Osteoblast (primary cell): ENCODE measurements at regions not wholly inside any gene's neighbourhood (a gene's known extent, or its start where the extent isn't known, plus 50 kb on each side); places are given as distances from the start of the nearest gene placed in this dataset.

Experiments used
- DNase-seq: peaks from one replicate; pipeline ENCODE4 v3.0.0; 2011; ENCODE audit warnings: low spot score, mixed read lengths; ENCODE audit not compliant: insufficient read length; ENCODE audit errors: missing footprints
- H2AFZ ChIP-seq: 2 replicates; pipeline ENCODE4 v1.6.0; 2011; ENCODE audit warnings: mild to moderate bottlenecking, low read length
- H3K27ac ChIP-seq: 2 replicates; pipeline ENCODE4 v1.5.1; 2011; ENCODE audit warnings: mild to moderate bottlenecking, low read depth, low read length, moderate library complexity
- H3K27me3 ChIP-seq: 2 replicates; pipeline ENCODE4 v1.6.0; 2012; ENCODE audit warnings: mild to moderate bottlenecking, control low read depth, inconsistent platforms, low read length, moderate library complexity; ENCODE audit not compliant: insufficient read depth
- H3K36me3 ChIP-seq: 2 replicates; pipeline ENCODE4 v1.5.1; 2011; ENCODE audit warnings: mild to moderate bottlenecking, low read length, control low read depth, moderate library complexity; ENCODE audit not compliant: insufficient read depth
- H3K4me1 ChIP-seq: 2 replicates; pipeline ENCODE4 v1.5.1; 2011; ENCODE audit warnings: mild to moderate bottlenecking, low read length, control low read depth, moderate library complexity; ENCODE audit not compliant: insufficient read depth
- H3K4me2 ChIP-seq: 2 replicates; pipeline ENCODE4 v1.6.0; 2011; ENCODE audit warnings: mild to moderate bottlenecking, low read length; ENCODE audit not compliant: insufficient read depth
- H3K4me3 ChIP-seq: fragments of 200-600 bp; sonication (generic); 3 replicates; pipeline ENCODE4 v1.5.1; 2012; ENCODE audit warnings: mild to moderate bottlenecking, low read length, inconsistent platforms; ENCODE audit not compliant: insufficient read depth
- H3K79me2 ChIP-seq: 2 replicates; pipeline ENCODE4 v1.6.0; 2012; ENCODE audit warnings: mild to moderate bottlenecking, low read length, control low read depth, inconsistent platforms; ENCODE audit not compliant: insufficient read depth
- H3K9me3 ChIP-seq: 2 replicates; pipeline ENCODE4 v1.5.1; 2011; ENCODE audit warnings: low read depth, low read length, control low read depth
- H4K20me1 ChIP-seq: 2 replicates; pipeline ENCODE4 v1.6.0; 2012; ENCODE audit warnings: mild to moderate bottlenecking, low read length, control low read depth; ENCODE audit not compliant: insufficient read depth
- TF ChIP-seq, protein P1 (sequence below): IDR thresholded peaks from 2 replicates; pipeline ENCODE4 v1.5.1; 2011; ENCODE audit warnings: mild to moderate bottlenecking, low read depth, low read length, moderate library complexity; ENCODE audit errors: extremely low read depth

DNA sequence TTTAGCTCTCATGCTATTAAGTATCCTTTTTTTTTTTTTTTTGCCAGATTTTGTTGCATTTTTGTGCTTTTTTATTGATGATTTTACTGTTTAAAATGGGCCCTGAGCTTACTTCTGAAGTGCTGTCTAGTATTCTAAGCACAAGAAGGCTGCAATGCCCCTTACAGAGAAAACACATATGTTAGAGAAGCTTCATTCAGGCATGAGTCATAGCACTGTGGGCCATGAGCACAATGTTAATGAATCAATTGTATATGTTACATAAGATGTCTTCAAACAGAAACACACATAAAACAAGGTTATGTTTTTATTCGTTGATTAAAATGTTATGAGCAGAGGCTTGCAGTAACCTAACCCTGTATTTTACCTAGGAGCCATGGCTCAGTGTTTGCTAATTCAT, 117.8 kb upstream of the C11orf87 start:
- no peak overlapping the region for H3K4me2 ChIP-seq
- no peaks in the 10 kb centered on the region for H3K36me3 ChIP-seq
- no peaks in the 10 kb centered on the region for H3K27me3 ChIP-seq
- no peak overlapping the region for H3K27ac ChIP-seq
- DNase-seq: no peak
- H3K4me1 ChIP-seq: no peaks in the 10 kb centered on the region
- H3K4me3 ChIP-seq: no peak overlapping the region
- H4K20me1 ChIP-seq: no peaks in the 10 kb centered on the region
- no peaks in the 10 kb centered on the region for H3K79me2 ChIP-seq
- H3K9me3 ChIP-seq: no peaks in the 10 kb centered on the region
- H2AFZ ChIP-seq: no peak overlapping the region
- TF ChIP-seq, protein P1, sequence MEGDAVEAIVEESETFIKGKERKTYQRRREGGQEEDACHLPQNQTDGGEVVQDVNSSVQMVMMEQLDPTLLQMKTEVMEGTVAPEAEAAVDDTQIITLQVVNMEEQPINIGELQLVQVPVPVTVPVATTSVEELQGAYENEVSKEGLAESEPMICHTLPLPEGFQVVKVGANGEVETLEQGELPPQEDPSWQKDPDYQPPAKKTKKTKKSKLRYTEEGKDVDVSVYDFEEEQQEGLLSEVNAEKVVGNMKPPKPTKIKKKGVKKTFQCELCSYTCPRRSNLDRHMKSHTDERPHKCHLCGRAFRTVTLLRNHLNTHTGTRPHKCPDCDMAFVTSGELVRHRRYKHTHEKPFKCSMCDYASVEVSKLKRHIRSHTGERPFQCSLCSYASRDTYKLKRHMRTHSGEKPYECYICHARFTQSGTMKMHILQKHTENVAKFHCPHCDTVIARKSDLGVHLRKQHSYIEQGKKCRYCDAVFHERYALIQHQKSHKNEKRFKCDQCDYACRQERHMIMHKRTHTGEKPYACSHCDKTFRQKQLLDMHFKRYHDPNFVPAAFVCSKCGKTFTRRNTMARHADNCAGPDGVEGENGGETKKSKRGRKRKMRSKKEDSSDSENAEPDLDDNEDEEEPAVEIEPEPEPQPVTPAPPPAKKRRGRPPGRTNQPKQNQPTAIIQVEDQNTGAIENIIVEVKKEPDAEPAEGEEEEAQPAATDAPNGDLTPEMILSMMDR: no peak

DNA sequence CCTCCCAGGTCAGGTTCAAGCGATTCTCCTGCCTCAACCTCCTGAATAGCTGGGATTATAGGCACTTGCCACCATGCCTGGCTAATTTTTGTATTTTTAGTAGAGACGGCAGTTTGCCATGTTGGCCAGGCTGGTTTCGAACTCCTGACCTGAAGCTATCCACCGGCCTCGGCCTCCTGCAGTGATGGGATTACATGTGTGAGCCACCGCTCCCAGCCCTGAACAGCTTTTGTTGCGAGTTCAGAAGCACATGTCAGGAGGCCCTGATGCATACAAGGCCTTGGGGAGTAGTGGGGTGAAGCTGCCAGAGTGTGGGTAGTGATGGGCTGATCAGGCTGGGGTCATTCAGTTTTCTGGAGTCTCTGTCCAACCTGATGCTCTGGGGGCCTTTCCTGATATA, 117.0 kb upstream of the C11orf87 start:
- Histone ChIP-seq H3K4me2 (no peak overlapping the region), H3K27ac (no peak overlapping the region), H3K27me3 (no peaks in the 10 kb centered on the region), H3K36me3 (no peaks in the 10 kb centered on the region), H3K79me2 (no peaks in the 10 kb centered on the region), H3K9me3 (no peaks in the 10 kb centered on the region), H3K4me3 (no peak overlapping the region), H2AFZ (no peak overlapping the region), H4K20me1 (no peaks in the 10 kb centered on the region), H3K4me1 (no peaks in the 10 kb centered on the region)
- TF ChIP-seq, protein P1: no peak
- DNase-seq: no peak

GRCh38 chr11:109306322-109306721, 115.7 kb upstream of the C11orf87 start:
- H4K20me1 ChIP-seq: no peaks in the 10 kb centered on the region
- no peak overlapping the region for H3K4me2 ChIP-seq
- H3K79me2 ChIP-seq: no peaks in the 10 kb centered on the region
- no peaks in the 10 kb centered on the region for H3K9me3 ChIP-seq
- H3K27me3 ChIP-seq: no peaks in the 10 kb centered on the region
- H3K36me3 ChIP-seq: no peaks in the 10 kb centered on the region
- H3K4me1 ChIP-seq: no peaks in the 10 kb centered on the region
- no peak overlapping the region for H3K27ac ChIP-seq
- DNase-seq: no peak
- TF ChIP-seq, protein P1: no peak
- no peak overlapping the region for H3K4me3 ChIP-seq
- no peak overlapping the region for H2AFZ ChIP-seq

DNA sequence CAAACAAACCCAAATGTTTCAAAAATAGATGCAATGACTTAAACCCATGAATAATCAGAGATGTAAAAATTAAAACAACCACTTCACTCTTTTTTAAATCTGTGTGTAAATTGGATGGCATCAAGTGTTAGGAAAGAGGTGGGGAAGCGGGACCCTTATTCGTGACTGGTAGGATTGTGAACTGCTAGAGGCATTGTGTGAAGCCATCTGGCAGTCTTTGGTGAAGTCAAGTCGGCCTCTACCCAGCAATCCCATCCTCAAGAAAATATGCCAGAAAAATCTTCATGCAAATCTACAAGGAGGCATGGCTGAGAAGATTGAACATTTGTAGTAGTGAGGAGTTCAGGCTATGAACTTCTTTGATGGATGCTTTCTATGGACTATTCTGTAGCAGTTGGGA, 114.6 kb upstream of the C11orf87 start:
- H3K27ac ChIP-seq: no peak overlapping the region
- H3K27me3 ChIP-seq: no peaks in the 10 kb centered on the region
- no peaks in the 10 kb centered on the region for H3K36me3 ChIP-seq
- H4K20me1 ChIP-seq: no peaks in the 10 kb centered on the region
- no peaks in the 10 kb centered on the region for H3K9me3 ChIP-seq
- no peak overlapping the region for H2AFZ ChIP-seq
- no peak overlapping the region for H3K4me2 ChIP-seq
- DNase-seq: no peak
- H3K4me1 ChIP-seq: no peaks in the 10 kb centered on the region
- no peak overlapping the region for H3K4me3 ChIP-seq
- no peaks in the 10 kb centered on the region for H3K79me2 ChIP-seq
- TF ChIP-seq, protein P1: no peak
